Fibroblast of lung (primary cell): ENCODE measurements at regions not wholly inside any gene's neighbourhood (a gene's known extent, or its start where the extent isn't known, plus 50 kb on each side); places are given as distances from the start of the nearest gene placed in this dataset.
A peak's percentile ranks its signal among the peaks of the same experiment; 100 is the strongest.

Source experiments
- DNase-seq, 2 donors: peaks; one replicate each; pipeline versions ENCODE4 v3.0.0 to v3.0.0-alpha.2; 2010; ENCODE audit warnings: low read depth in 2 of 2
- H2AFZ ChIP-seq: 2 replicates; pipeline ENCODE4 v1.5.1; 2012; ENCODE audit warnings: low read length, control low read depth, inconsistent platforms
- H3K27ac ChIP-seq: 2 replicates; pipeline ENCODE4 v1.5.1; 2011; ENCODE audit warnings: low read length, control low read depth; ENCODE audit not compliant: insufficient read depth
- H3K27me3 ChIP-seq: 2 replicates; pipeline ENCODE4 v1.5.1; 2011; ENCODE audit warnings: mild to moderate bottlenecking, low read length; ENCODE audit not compliant: control insufficient read depth, insufficient read depth
- H3K36me3 ChIP-seq: 2 replicates; pipeline ENCODE4 v1.5.1; 2011; ENCODE audit warnings: low read length; ENCODE audit not compliant: control insufficient read depth, insufficient read depth
- H3K4me1 ChIP-seq: 2 replicates; pipeline ENCODE4 v1.5.1; 2011; ENCODE audit warnings: low read length; ENCODE audit not compliant: control insufficient read depth, insufficient read depth; ENCODE audit errors: extremely low read depth
- H3K4me2 ChIP-seq: 2 replicates; pipeline ENCODE4 v1.5.1; 2011; ENCODE audit warnings: low read length, control low read depth; ENCODE audit not compliant: insufficient read depth; ENCODE audit errors: extremely low read depth
- H3K4me3 ChIP-seq, 4 experiments: fragments of 200-600 bp in 1 of 4; sonication (generic) in 1 of 4; replicated peaks in 1 of 4; 2 replicates each; pipeline ENCODE4 v1.5.1; 2011 to 2016; ENCODE audit warnings: low read length in 4 of 4, low read depth in 3 of 4, mild to moderate bottlenecking in 3 of 4, control low read depth in 2 of 4, inconsistent platforms in 1 of 4, mixed read lengths in 1 of 4; ENCODE audit not compliant: insufficient read depth in 1 of 4; ENCODE audit errors: control extremely low read depth in 1 of 4
- H3K79me2 ChIP-seq: 2 replicates; pipeline ENCODE4 v1.5.1; 2012; ENCODE audit warnings: mild to moderate bottlenecking, low read length, inconsistent platforms; ENCODE audit not compliant: control insufficient read depth, insufficient read depth
- H3K9ac ChIP-seq: 2 replicates; pipeline ENCODE4 v1.5.1; 2011; ENCODE audit warnings: mild to moderate bottlenecking, low read length, control low read depth; ENCODE audit not compliant: insufficient read depth
- H3K9me3 ChIP-seq: 2 replicates; pipeline ENCODE4 v1.5.1; 2012; ENCODE audit warnings: low read depth, low read length; ENCODE audit not compliant: control insufficient read depth, insufficient read depth
- H4K20me1 ChIP-seq: 2 replicates; pipeline ENCODE4 v1.5.1; 2011; ENCODE audit warnings: low read length; ENCODE audit not compliant: control insufficient read depth, insufficient read depth; ENCODE audit errors: extremely low read depth
- EZH2 ChIP-seq: IDR thresholded peaks from 2 replicates; pipeline ENCODE4 v1.5.1; 2012; ENCODE audit warnings: low read length, control low read depth, mild to moderate bottlenecking; ENCODE audit errors: missing control alignments
- TF ChIP-seq, protein P1 (sequence below), 2 donors: IDR thresholded peaks in 1 of 2; conservative IDR thresholded peaks in 1 of 2; 1 replicate in 1 of 2; 2 replicates in 1 of 2; pipeline ENCODE4 v1.5.1; 2011 to 2012; ENCODE audit warnings: low read length in 2 of 2, control low read depth in 1 of 2, inconsistent platforms in 1 of 2, low read depth in 1 of 2, mild to moderate bottlenecking in 1 of 2

DNA sequence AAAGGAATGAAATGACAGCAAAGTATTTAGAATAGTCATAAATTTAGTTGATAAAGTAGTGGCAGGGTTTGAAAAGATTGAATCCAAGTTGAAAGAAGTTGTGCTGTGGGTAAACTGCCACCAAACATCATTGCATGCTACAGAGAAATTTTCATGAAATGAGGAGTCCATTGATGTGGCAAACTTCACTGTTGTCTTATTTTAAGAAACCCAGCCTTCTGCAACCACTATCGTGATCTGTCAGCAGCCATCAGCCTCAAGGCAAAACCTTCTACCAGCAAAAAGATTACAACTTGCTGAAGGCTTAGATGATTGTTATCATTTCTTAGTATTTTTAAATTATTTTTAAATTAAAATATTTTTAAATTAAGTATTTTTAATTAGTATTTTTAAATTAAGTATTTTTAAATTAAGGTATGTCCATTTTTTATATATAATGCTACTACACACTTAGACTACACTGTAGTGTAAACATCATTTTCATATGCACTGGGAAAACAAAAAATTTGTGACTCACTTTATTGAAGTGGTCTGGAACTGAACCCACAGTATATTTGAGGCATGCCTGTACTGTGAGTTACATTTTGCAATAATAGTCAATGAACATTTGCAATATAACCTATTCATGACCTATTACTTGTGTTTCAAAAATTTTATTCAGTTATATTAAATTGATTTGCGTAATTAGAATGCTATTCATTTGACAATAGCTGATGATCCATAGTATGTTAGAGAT is 67.2 kb upstream of the SYT1 start:
- Histone ChIP-seq H3K4me2 (no peak overlapping the region), H2AFZ (no peak overlapping the region), H3K27ac (no peak overlapping the region), H3K4me3 (no peak overlapping the region), H3K27me3 (no peaks in the 10 kb centered on the region), H3K9me3 (no peaks in the 10 kb centered on the region), H3K79me2 (no peaks in the 10 kb centered on the region), H3K9ac (no peak overlapping the region), H3K4me1 (no peaks in the 10 kb centered on the region), H3K36me3 (no peaks in the 10 kb centered on the region), H4K20me1 (no peaks in the 10 kb centered on the region)
- TF ChIP-seq, protein P1, sequence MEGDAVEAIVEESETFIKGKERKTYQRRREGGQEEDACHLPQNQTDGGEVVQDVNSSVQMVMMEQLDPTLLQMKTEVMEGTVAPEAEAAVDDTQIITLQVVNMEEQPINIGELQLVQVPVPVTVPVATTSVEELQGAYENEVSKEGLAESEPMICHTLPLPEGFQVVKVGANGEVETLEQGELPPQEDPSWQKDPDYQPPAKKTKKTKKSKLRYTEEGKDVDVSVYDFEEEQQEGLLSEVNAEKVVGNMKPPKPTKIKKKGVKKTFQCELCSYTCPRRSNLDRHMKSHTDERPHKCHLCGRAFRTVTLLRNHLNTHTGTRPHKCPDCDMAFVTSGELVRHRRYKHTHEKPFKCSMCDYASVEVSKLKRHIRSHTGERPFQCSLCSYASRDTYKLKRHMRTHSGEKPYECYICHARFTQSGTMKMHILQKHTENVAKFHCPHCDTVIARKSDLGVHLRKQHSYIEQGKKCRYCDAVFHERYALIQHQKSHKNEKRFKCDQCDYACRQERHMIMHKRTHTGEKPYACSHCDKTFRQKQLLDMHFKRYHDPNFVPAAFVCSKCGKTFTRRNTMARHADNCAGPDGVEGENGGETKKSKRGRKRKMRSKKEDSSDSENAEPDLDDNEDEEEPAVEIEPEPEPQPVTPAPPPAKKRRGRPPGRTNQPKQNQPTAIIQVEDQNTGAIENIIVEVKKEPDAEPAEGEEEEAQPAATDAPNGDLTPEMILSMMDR (conservative IDR thresholded peaks at IDR 0.05 in 1 of 2, IDR thresholded peaks at IDR 0.05 in 1 of 2; ENCODE audit: low read depth in 1 of 2, low read length in 2 of 2): no peak
- no peak for TF ChIP-seq EZH2
- peak; percentile 82 to 90 for DNase-seq

DNA sequence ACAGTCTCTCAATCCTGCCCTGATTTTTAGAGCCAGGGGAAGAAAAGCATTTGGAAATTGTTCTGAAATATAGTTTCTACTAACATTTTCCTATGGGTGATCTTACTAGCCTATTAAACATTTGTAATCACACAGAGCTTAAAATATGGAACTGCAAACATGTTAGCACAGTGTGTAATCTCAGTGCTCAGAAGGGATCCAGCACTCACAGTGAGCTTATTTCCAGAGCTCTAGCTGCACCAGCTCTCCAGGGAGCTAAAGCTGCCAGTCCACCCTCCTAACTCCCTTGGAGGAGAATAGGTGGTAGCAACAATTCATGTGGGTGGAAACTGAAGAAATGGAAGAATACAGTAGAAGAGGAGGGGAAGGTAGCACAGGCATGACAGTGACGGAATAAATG is 64.9 kb upstream of the SYT1 start:
- no peaks in the 10 kb centered on the region for H3K36me3 ChIP-seq
- no peaks in the 10 kb centered on the region for H3K4me1 ChIP-seq
- no peak for DNase-seq
- no peaks in the 10 kb centered on the region for H4K20me1 ChIP-seq
- no peak overlapping the region for H2AFZ ChIP-seq
- H3K4me2 ChIP-seq: no peak overlapping the region
- H3K9me3 ChIP-seq: no peaks in the 10 kb centered on the region
- no peaks in the 10 kb centered on the region for H3K79me2 ChIP-seq
- no peak overlapping the region for H3K4me3 ChIP-seq
- no peak for TF ChIP-seq EZH2
- TF ChIP-seq, protein P1 (conservative IDR thresholded peaks at IDR 0.05 in 1 of 2, IDR thresholded peaks at IDR 0.05 in 1 of 2; ENCODE audit: low read depth in 1 of 2, low read length in 2 of 2): no peak
- no peak overlapping the region for H3K9ac ChIP-seq
- H3K27me3 ChIP-seq: no peaks in the 10 kb centered on the region
- H3K27ac ChIP-seq: no peak overlapping the region

DNA sequence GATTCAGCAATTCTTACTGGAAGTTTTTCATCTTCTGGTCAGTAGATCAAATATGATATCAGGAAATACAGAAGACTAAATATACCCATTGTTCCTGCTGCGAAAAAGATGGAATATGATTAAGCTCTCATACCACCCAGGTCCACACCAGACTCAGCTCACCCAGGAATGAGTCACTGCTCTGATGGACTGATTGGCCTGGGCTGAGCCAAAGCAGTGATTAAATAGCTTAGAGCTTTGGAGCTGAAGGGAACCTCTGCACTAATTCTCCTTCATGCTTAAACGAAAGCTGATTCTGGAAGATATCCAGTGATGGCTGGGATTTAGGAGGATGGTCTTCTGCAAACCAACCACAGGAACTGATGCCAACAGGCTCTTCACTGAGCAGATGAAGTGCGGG is 62.0 kb upstream of the SYT1 start:
- Histone ChIP-seq H4K20me1 (no peaks in the 10 kb centered on the region), H3K79me2 (no peaks in the 10 kb centered on the region), H3K27ac (no peak overlapping the region), H3K9ac (no peak overlapping the region), H3K4me3 (no peak overlapping the region), H2AFZ (no peak overlapping the region), H3K4me1 (no peaks in the 10 kb centered on the region), H3K4me2 (no peak overlapping the region), H3K9me3 (no peaks in the 10 kb centered on the region), H3K36me3 (no peaks in the 10 kb centered on the region), H3K27me3 (no peaks in the 10 kb centered on the region)
- peak; percentile 80 to 98 for DNase-seq
- TF ChIP-seq, protein P1 (conservative IDR thresholded peaks at IDR 0.05 in 1 of 2, IDR thresholded peaks at IDR 0.05 in 1 of 2; ENCODE audit: low read depth in 1 of 2, low read length in 2 of 2): no peak
- TF ChIP-seq EZH2: no peak
